GM19043 (cell line): ENCODE measurements at regions not wholly inside any gene's neighbourhood (a gene's known extent, or its start where the extent isn't known, plus 50 kb on each side); places are given as distances from the start of the nearest gene placed in this dataset.

Experiments used
- ATAC-seq: cut with Tn5 transposase; IDR thresholded peaks from one replicate; pipeline ENCODE4 v1.9.1; 2021; ENCODE audit warnings: low read depth; ENCODE audit not compliant: unreplicated experiment

- ATAC-seq: no peak
These were observed 191.5 kb upstream of the CDH20 start for GRCh38 chr18:61141691-61142090.

- no peak for ATAC-seq
These were observed 184.9 kb upstream of the CDH20 start for GRCh38 chr18:61148322-61148721.

GRCh38 chr18:61149786-61150185, 183.4 kb upstream of the CDH20 start:
- no peak for ATAC-seq

DNA sequence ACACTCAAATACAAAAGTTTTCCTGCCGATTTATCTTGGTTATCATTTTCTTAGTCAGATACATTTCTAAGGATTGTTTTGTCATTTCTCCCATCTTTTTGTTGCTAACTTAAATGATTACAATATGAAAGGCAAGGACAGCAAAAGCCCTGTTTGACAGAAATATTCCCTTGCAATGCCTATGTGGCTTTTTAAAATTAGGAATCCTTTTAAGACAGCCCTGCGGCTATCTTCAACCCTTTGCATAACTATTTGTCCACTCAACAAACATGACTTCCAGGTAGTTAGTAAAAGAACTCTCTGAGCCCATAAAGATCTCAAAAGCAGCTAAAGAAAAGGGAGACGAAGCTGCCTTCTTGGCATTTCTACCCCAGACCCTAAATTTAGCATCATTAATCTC, 179.7 kb upstream of the CDH20 start:
- ATAC-seq: no peak

- no peak for ATAC-seq
These were observed 178.4 kb upstream of the CDH20 start for GRCh38 chr18:61154866-61155265.

DNA sequence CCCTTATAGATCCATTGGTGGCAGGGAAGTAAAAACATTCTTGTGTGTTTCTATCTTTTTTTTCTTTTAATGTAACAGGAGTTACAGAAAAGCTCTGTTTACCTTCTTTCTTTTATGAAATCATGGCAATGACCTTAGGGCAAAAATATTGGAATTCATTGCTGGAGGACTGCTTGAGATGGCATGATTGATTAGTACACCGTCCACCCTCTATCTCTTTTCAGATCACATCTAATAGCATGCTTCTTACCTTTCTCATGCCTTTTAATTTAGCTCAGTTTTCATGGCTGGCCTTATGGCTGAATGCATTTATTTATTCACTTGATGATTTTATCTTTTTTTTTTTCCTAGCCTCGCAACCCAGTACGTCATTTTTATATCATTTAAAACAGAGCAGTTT, 177.6 kb upstream of the CDH20 start:
- ATAC-seq: no peak

DNA sequence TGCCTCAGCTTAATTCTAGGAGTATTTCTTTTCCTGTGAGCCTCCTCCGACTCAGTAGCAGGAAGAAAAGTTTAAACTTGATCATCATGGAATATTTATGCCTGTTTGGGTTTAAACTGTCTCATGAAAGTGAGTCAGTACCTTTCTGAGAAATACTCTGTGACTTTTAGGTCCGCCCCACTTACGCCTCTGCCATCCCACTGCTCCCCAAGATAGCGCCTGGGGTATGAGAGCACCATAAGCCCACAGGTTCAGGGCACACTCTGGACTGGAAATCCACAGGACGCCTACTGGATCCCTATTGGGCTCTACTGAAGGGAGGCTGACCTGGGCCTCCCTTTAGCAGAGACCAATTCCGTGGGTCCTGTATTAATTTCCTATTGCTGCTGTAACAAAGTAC, 175.8 kb upstream of the CDH20 start:
- ATAC-seq: no peak

DNA sequence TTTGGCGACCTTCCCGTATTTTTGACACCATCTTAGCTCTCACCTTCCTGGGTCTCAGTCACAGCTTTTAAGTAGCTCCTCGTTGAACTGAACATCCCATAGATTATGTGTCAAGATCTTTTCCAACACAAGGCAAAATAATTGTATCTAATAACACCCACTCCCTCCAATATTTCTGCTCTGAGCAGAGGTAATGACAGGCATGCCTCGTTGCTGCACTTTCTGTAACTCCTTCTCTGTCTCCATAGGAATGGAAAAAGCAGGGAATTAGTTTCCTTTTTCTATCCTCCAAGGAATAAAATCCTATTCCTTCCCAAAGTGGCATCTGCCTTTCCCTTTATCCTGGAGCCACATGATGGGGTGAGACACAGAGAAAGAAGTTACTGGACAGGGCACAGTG, 174.0 kb upstream of the CDH20 start:
- no peak for ATAC-seq

DNA sequence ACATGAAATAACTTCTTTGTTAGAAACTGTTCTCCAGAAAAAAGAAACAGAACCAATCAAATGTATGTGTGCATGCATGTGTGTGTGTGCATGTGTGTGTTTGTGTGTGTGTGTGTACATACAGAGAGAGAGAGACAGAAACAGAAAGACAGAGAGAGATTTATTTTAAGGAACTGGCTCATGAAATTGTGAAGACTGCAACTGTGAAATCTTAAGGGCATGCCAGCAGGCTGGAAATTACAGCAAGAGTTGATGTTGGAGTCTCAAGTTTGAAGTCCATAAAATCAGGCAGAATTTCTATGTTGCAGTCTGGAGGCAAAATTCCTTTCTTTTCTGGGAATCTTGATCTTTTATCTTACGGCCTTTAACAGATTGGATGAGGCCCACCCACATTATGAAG, 168.9 kb upstream of the CDH20 start:
- ATAC-seq: no peak

- no peak for ATAC-seq
These were observed 165.3 kb upstream of the CDH20 start for GRCh38 chr18:61167902-61168301.

- no peak for ATAC-seq
These were observed 163.8 kb upstream of the CDH20 start for GRCh38 chr18:61169386-61169785.

DNA sequence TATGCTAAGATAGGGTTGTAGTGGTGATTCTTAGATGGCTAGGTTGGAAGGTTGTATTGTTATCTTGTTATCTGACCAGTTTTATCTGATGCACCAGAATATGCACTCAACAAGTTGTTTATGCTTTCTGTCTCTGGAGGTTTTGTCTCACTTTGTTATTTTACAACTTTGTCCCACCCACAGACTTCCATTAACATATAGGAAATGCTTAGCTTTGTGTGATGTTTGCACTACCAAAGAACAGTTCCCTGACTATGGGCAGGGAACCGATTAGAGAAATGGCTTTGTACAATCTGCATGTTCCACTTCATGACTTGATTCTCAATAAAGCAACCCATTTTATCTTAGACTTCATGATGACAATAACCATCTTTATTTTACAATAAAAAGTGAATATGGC, 160.6 kb upstream of the CDH20 start:
- no peak for ATAC-seq

- ATAC-seq: no peak
These were observed 159.7 kb upstream of the CDH20 start for GRCh38 chr18:61173554-61173953.

GRCh38 chr18:61183798-61184197, 149.4 kb upstream of the CDH20 start:
- no peak for ATAC-seq

DNA sequence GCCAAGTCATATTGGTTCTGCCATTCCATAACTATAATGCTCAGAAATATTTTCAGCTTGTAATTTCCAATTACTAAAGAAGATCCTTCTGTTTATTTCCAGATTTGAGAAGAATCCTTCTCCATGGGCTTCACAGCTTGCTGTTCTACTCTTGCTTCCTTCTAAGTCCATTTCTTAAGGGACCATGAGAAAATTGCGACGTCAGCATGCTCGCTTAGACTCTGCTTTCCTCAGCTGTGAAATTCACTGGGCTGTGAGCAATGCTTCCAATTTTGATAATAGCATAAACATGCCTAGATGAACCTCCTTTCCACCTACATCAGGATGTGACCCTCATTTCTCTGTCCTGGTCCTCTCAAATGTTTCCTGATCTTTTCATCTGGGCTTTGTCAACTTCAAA, 145.3 kb upstream of the CDH20 start:
- ATAC-seq: no peak

DNA sequence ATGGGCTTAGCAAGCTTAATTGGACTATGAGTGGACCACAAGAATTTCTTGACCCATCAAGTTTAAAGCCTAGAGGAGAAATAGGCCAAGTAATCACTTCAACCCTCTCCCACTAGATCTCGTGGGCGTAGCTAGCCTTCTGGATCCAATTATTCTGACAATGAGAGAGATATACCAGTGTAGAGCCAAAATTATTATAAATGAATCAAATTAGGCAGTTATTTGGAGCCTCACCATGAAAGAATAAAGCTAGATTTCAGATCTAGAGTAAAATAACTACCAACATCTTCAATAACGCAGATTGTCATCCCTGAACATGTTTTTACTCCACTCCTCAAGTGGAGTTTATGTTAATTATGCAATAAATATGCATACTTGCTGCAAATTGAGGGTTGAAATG, 143.9 kb upstream of the CDH20 start:
- ATAC-seq: no peak

GRCh38 chr18:61194726-61195125, 138.5 kb upstream of the CDH20 start:
- no peak for ATAC-seq

DNA sequence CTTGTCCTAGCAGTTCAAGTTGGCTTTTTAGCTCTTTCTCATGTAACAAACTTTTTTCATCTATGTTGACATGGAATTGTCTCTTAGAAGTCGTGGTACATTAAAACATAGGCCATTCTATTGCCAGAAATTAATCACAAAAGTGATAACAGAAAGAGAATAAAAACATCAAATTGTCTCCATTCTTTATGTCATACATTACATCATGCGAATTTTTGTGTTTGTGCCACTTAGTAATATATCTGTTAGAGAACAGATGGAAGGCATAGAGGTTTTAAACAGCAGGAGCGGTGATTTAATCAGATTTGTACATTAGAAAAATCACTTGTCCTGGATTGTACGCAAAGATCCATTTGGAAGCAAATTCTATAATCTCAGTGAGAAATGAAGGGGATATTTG, 136.5 kb upstream of the CDH20 start:
- ATAC-seq: no peak

DNA sequence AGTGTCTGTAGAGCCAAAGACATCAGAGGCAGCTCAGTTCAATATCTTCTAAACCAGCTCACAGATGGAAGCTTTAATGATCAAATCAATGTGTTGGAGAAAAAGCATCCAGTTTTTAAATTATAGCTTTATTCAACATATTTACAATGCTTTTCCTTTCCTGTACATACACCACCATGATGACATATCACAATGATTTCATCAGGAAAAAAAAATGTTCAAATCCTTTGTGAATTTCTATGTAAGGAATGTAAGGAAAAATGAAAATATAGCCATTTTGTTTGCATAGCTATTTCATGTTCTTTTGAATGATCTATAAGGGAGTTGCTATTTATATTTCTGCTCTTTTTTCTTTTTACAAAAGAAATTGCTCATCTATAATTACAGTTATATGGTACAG, 134.7 kb upstream of the CDH20 start:
- ATAC-seq: no peak

DNA sequence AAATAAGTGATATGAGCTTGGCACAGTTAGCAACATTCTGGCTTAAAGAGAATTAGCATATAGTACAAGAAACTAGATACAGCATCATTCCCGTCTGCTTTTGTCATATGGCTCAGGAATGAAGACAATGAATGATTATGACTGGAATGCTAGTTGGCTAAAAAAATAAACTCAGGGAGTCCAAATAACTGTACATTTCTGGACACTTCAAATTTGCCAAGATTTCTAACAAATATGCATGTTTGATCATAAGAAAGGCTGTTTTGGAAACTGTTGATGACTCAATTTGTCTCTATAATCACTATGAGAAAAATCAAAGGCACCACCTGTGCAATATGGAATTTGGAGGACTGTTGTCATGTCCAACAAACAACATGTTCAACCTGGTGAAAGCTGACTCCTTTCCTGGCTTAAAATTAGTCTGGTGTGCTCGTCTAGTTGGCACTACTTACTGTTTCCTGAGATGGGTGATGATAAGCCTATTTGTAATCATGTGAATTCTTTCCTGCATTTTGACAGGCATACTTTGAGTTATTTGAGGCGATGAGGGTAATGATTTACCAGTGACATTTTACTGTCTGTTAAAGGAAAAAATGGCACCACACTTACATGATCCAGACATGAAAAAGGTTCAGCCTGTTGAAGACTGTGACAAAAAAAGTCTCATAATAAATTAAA, 133.9 kb upstream of the CDH20 start:
- no peak for ATAC-seq

DNA sequence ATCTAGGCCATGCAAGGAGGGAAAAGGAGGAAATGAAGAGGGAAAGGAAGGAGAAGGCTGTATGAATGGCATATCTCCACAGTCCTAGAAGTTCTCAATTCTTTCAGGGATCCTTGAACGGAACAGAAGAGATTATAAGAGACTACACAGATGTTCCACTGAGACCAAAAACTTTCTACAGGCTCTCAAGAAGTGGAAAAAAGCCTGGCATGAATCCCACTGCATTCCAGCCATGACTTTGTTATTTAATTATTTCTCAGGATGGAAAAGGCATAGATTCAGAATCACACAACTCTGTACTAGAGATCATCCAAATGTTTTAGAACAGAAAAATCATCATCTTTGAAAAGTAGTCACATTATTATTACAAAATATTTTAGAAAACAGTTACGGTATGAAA, 131.7 kb upstream of the CDH20 start:
- ATAC-seq: no peak

DNA sequence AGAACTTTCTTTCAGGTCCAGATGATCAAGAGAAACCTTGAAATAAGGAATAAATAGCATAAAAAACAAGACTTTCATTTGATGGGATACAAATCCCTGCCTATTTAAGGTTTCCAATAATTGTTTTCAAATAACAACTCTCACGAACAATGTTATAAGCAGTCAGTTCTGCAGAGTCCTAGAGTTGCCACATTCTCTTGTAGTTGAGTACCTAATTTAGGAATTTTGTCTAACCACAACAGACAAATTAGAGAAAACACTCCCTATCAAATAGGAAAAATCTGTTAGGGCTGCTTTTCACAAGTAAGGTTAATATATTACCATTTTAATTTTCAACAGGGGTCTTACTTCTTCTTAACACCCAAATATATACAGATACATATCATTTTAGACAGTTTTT, 130.1 kb upstream of the CDH20 start:
- ATAC-seq: no peak

DNA sequence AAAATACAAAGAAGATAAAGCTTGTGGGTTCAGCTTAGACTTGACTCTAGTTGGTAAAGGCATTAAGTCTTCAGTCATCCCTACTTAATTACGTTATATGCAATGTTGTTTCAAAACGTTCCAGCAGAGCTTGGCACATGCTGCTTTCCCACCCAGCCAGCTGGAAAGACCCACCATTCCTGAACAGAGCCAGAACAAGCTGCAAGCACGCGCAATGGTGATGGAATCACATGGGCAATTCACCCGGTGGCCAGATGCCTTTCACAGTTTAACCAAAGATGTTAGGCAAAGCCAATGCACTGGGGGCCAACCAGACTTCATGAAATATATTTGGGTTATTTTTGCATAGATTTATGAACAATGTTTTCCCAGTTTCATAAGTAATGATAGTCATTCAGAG, 123.4 kb upstream of the CDH20 start:
- no peak for ATAC-seq
